Suprapubic skin (tissue), 3 donors: ENCODE measurements at regions not wholly inside any gene's neighbourhood (a gene's known extent, or its start where the extent isn't known, plus 50 kb on each side); places are given as distances from the start of the nearest gene placed in this dataset.

Experiments used
- EP300 ChIP-seq: sonication (generic); formaldehyde crosslinking; IDR thresholded peaks from one replicate; pipeline ENCODE4 v1.6.1; 2017; ENCODE audit warnings: antibody characterized with exemption
- POLR2A ChIP-seq, 2 donors: fragments of 450-650 bp; IDR thresholded peaks; one replicate each; pipeline ENCODE4 v1.6.1; 2017; ENCODE audit warnings: antibody characterized with exemption in 2 of 2, mild to moderate bottlenecking in 2 of 2, moderate library complexity in 2 of 2
- TF ChIP-seq, protein P1 (sequence below), 2 donors: fragments of 200-600 bp in 1 of 2; fragments of 450-650 bp in 1 of 2; sonication (generic) in 1 of 2; IDR thresholded peaks; one replicate each; pipeline ENCODE4 v1.5.1; 2016 to 2019; ENCODE audit warnings: antibody characterized with exemption in 2 of 2, mild to moderate bottlenecking in 1 of 2, moderate library complexity in 1 of 2

DNA sequence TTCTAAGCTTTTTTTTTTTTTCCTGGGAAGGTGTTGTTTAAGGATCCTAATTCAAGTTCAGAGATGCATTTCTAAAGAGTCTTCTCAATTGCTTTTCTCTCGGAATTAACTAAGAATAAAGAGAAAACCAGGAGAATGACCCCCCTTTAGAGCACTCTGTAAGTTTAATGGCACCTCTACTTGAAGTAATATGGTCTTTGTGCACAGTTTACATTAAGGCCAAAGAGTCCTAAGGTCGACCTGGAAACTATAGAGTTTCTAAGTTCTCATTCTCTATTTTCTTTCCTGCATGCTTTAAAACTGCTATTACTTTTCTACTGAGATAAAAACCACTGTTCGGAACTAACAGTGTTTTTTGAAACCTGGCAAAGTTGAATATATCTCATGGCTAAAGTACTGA lies 923.1 kb upstream of the CDH10 start:
- TF ChIP-seq, protein P1, sequence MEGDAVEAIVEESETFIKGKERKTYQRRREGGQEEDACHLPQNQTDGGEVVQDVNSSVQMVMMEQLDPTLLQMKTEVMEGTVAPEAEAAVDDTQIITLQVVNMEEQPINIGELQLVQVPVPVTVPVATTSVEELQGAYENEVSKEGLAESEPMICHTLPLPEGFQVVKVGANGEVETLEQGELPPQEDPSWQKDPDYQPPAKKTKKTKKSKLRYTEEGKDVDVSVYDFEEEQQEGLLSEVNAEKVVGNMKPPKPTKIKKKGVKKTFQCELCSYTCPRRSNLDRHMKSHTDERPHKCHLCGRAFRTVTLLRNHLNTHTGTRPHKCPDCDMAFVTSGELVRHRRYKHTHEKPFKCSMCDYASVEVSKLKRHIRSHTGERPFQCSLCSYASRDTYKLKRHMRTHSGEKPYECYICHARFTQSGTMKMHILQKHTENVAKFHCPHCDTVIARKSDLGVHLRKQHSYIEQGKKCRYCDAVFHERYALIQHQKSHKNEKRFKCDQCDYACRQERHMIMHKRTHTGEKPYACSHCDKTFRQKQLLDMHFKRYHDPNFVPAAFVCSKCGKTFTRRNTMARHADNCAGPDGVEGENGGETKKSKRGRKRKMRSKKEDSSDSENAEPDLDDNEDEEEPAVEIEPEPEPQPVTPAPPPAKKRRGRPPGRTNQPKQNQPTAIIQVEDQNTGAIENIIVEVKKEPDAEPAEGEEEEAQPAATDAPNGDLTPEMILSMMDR (IDR thresholded peaks at IDR 0.05): no peak
- TF ChIP-seq POLR2A (IDR thresholded peaks at IDR 0.05) (no peak), EP300 (no peak)
